Smooth muscle cell (in vitro differentiated cells): ENCODE measurements at regions not wholly inside any gene's neighbourhood (a gene's known extent, or its start where the extent isn't known, plus 50 kb on each side); places are given as distances from the start of the nearest gene placed in this dataset.

Experiments
- DNase-seq: peaks from one replicate; lab custom pipeline; 2025; ENCODE audit not compliant: unreplicated experiment; lab: John Stamatoyannopoulos, UW
- H2AFZ ChIP-seq: fragments of 200-600 bp; sonication (generic); 2 replicates; pipeline ENCODE4 v1.6.0; 2016; ENCODE audit warnings: antibody characterized with exemption, low read depth, mild to moderate bottlenecking
- H3F3A ChIP-seq: fragments of 200-600 bp; sonication (generic); 2 replicates; pipeline ENCODE4 v1.6.0; 2017; ENCODE audit warnings: antibody characterized with exemption, low read depth
- H3K27ac ChIP-seq: fragments of 200-600 bp; sonication (generic); 2 replicates; pipeline ENCODE4 v1.5.1; 2016; ENCODE audit warnings: low read depth, mild to moderate bottlenecking
- H3K27me3 ChIP-seq: fragments of 200-600 bp; sonication (generic); 2 replicates; pipeline ENCODE4 v1.6.1; 2016; ENCODE audit warnings: low read depth, mild to moderate bottlenecking
- H3K36me3 ChIP-seq: fragments of 200-600 bp; sonication (generic); 2 replicates; pipeline ENCODE4 v1.5.1; 2016; ENCODE audit warnings: low read depth
- H3K4me1 ChIP-seq: fragments of 200-600 bp; sonication (generic); 2 replicates; pipeline ENCODE4 v1.5.1; 2016; ENCODE audit warnings: low read depth
- H3K4me2 ChIP-seq: fragments of 200-600 bp; sonication (generic); 2 replicates; pipeline ENCODE4 v1.6.0; 2016; ENCODE audit warnings: mild to moderate bottlenecking
- H3K4me3 ChIP-seq: fragments of 200-600 bp; sonication (generic); 2 replicates; pipeline ENCODE4 v1.5.1; 2016; ENCODE audit warnings: mild to moderate bottlenecking
- H3K79me2 ChIP-seq: fragments of 200-600 bp; sonication (generic); 2 replicates; pipeline ENCODE4 v1.6.0; 2016; ENCODE audit warnings: low read depth, mild to moderate bottlenecking
- H3K9ac ChIP-seq: fragments of 200-600 bp; sonication (generic); 2 replicates; pipeline ENCODE4 v1.6.0; 2016; ENCODE audit warnings: low read depth
- H3K9me3 ChIP-seq: fragments of 200-600 bp; sonication (generic); replicated peaks from 2 replicates; pipeline ENCODE4 v1.5.1; 2016; ENCODE audit warnings: low read depth
- H4K20me1 ChIP-seq: fragments of 200-600 bp; sonication (generic); 2 replicates; pipeline ENCODE4 v1.6.0; 2016; ENCODE audit warnings: low read depth
- CTCF ChIP-seq: fragments of 200-600 bp; sonication (generic); IDR thresholded peaks from 2 replicates; pipeline ENCODE4 v1.5.1; 2017; ENCODE audit warnings: borderline replicate concordance, mild to moderate bottlenecking, antibody characterized with exemption; ENCODE audit not compliant: insufficient read depth, poor library complexity, severe bottlenecking
- WGBS: methylation state at CpG from one replicate; pipeline ENCODE4 v1.1.7; 2016; ENCODE audit warnings: low lambda C conversion rate; 5-methylcytosine and 5-hydroxymethylcytosine counted together

- Histone ChIP-seq H3K27ac (no peak overlapping the region), H3K4me3 (no peak overlapping the region), H3K36me3 (no peaks in the 10 kb centered on the region), H3K9ac (no peak overlapping the region), H3K4me1 (peaks cover 31% of the 10 kb centered on the region), H4K20me1 (no peaks in the 10 kb centered on the region), H3K27me3 (no peaks in the 10 kb centered on the region), H3K9me3 (no peaks in the 10 kb centered on the region), H2AFZ (no peak overlapping the region), H3K4me2 (no peak overlapping the region), H3F3A (no peaks in the 10 kb centered on the region), H3K79me2 (no peaks in the 10 kb centered on the region)
- WGBS = 56% methylated on average over 15 of the region's 15 CpGs
- no peak for DNase-seq
- TF ChIP-seq CTCF = no peak
These were observed 118.2 kb downstream of the TTLL2 start for GRCh38 chr6:167442796-167443680.

- Histone ChIP-seq H3K79me2 (no peaks in the 10 kb centered on the region), H3K27ac (no peak overlapping the region), H3K9ac (no peak overlapping the region), H3K27me3 (no peaks in the 10 kb centered on the region), H3F3A (no peaks in the 10 kb centered on the region), H3K36me3 (no peaks in the 10 kb centered on the region), H3K4me3 (no peak overlapping the region), H3K9me3 (no peaks in the 10 kb centered on the region), H4K20me1 (no peaks in the 10 kb centered on the region), H3K4me2 (no peak overlapping the region), H2AFZ (no peak overlapping the region), H3K4me1 (peaks cover 31% of the 10 kb centered on the region)
- no peak for TF ChIP-seq CTCF
- DNase-seq = no peak
- WGBS = 94% methylated on average over 9 of the region's 9 CpGs
These were observed 119.9 kb downstream of the TTLL2 start for GRCh38 chr6:167444602-167445346.

GRCh38 chr6:167445568-167445967 is 120.7 kb downstream of the TTLL2 start:
- DNase-seq = no peak

More at GRCh38 chr6:167445568-167445967, 120.7 kb downstream of the TTLL2 start:
- H2AFZ ChIP-seq = no peak overlapping the region
- H3K9ac ChIP-seq = no peak overlapping the region
- no peaks in the 10 kb centered on the region for H3F3A ChIP-seq
- WGBS = 81% methylated on average over 7 of the region's 7 CpGs
- no peaks in the 10 kb centered on the region for H3K79me2 ChIP-seq
- no peaks in the 10 kb centered on the region for H4K20me1 ChIP-seq
- no peak overlapping the region for H3K4me3 ChIP-seq
- no peak for TF ChIP-seq CTCF
- no peaks in the 10 kb centered on the region for H3K36me3 ChIP-seq
- H3K4me1 ChIP-seq = peaks cover 31% of the 10 kb centered on the region
- no peaks in the 10 kb centered on the region for H3K9me3 ChIP-seq
- no peak overlapping the region for H3K4me2 ChIP-seq
- H3K27me3 ChIP-seq = no peaks in the 10 kb centered on the region
- H3K27ac ChIP-seq = no peak overlapping the region
